ENCODE measurements at regions not wholly inside any gene's neighbourhood (a gene's known extent, or its start where the extent isn't known, plus 50 kb on each side); places are given as distances from the start of the nearest gene placed in this dataset.

- TF ChIP-seq ZNF592 (IDR thresholded peaks at IDR 0.05) (no peak), BCL11A (IDR thresholded peaks at IDR 0.05; ENCODE audit: low read depth, low read length) (no peak), GATAD2B (conservative IDR thresholded peaks at IDR 0.05; ENCODE audit: low read depth) (no peak)
These were observed 155.6 kb downstream of the WNT5A start (continued) for GRCh38 chr3:55331524-55331923.

- intact Hi-C loops (cut with micrococcal nuclease; ENCODE audit: unreplicated experiment) = no loop called here
- no peaks in the 10 kb centered on the region for H3K79me2 ChIP-seq (ENCODE audit: control insufficient read depth, insufficient read depth, low read length)
- no peak for DNase-seq (ENCODE audit: low read depth, low spot score)
- no peak overlapping the region for H3K4me3 ChIP-seq
- H3K9me3 ChIP-seq (replicated peaks; ENCODE audit: control insufficient read depth, insufficient read depth, low read length) = no peaks in the 10 kb centered on the region
- no peak for FAIRE-seq
- H3K27me3 ChIP-seq (replicated peaks in 1 of 2; ENCODE audit: control insufficient read depth in 2 of 2, insufficient read depth in 2 of 2, low read length in 1 of 2) = peaks cover 0 to 1% of the 10 kb centered on the region in 2 experiments; a peak in 2 of 4 replicates
- POLR2A ChIA-PET = no interaction called here
- RAD21 ChIA-PET (ENCODE audit: unreplicated experiment) = no interaction called here
- H3K9ac ChIP-seq (ENCODE audit: control insufficient read depth, insufficient read depth, low read length) = no peak overlapping the region
- no peaks in the 10 kb centered on the region for H3K4me1 ChIP-seq (ENCODE audit: control insufficient read depth, insufficient read depth, low read length)
- TF ChIP-seq USF2 (IDR thresholded peaks at IDR 0.05; ENCODE audit: borderline replicate concordance, low read depth, low read length) (no peak), SMARCA5 (IDR thresholded peaks at IDR 0.05) (no peak), TBL1XR1 (IDR thresholded peaks at IDR 0.05; ENCODE audit: low read depth, low read length) (no peak), RELA (IDR thresholded peaks at IDR 0.05; ENCODE audit: borderline replicate concordance, partially characterized antibody) (no peak), SUPT20H (IDR thresholded peaks at IDR 0.05; ENCODE audit: borderline replicate concordance, control insufficient read depth, low read depth, low read length) (no peak), PAX8 (IDR thresholded peaks at IDR 0.05) (no peak), ZNF622 (IDR thresholded peaks at IDR 0.05) (no peak), RCOR1 (conservative IDR thresholded peaks at IDR 0.05; ENCODE audit: low read depth, low read length) (no peak), TARDBP (IDR thresholded peaks at IDR 0.05; ENCODE audit: borderline replicate concordance) (no peak), E2F8 (IDR thresholded peaks at IDR 0.05; ENCODE audit: low read depth, partially characterized antibody) (no peak)
- H3K4me2 ChIP-seq (ENCODE audit: control insufficient read depth, insufficient read depth) = no peak overlapping the region
- 4% methylated on average over 3 of the region's 3 CpGs for WGBS (ENCODE audit: insufficient coverage, insufficient replicate concordance, low lambda C conversion rate, missing lambda C conversion rate)
- ATAC-seq = no peak
- in situ Hi-C loops (cut with MboI) = no loop called here
- H3K36me3 ChIP-seq (ENCODE audit: control insufficient read depth in 2 of 2, insufficient read depth in 2 of 2, low read length in 1 of 2) = no peaks in the 10 kb centered on the region
- H2AFZ ChIP-seq (ENCODE audit: control insufficient read depth, low read depth, low read length) = no peak overlapping the region
- SMC1A ChIA-PET (ENCODE audit: uncharacterized antibody, unreplicated experiment) = interaction anchor here (0.6 kb wide), 1 partner anchor 17 kb away, joined by 3 read pairs; no protein-coding TSS in a partner anchor
- no peaks in the 10 kb centered on the region for H4K20me1 ChIP-seq (ENCODE audit: control insufficient read depth, insufficient read depth)
- H3K27ac ChIP-seq (ENCODE audit: control insufficient read depth, insufficient read depth) = no peak overlapping the region
- BruUV-seq (replicated peaks) = no TSS peak
- CTCF ChIA-PET = no interaction called here
These were observed 156.3 kb downstream of the WNT5A start for GRCh38 chr3:55330756-55331155.

All from GM12878 (cell line).